Epithelial cell of proximal tubule (primary cell): ENCODE measurements at regions not wholly inside any gene's neighbourhood (a gene's known extent, or its start where the extent isn't known, plus 50 kb on each side); places are given as distances from the start of the nearest gene placed in this dataset.

Experiments used
- DNase-seq: peaks from one replicate; pipeline ENCODE4 v3.0.0-alpha.2; 2011; ENCODE audit warnings: low read depth
- H3K4me3 ChIP-seq: 2 replicates; pipeline ENCODE4 v1.5.1; 2011; ENCODE audit warnings: low read depth, mild to moderate bottlenecking, low read length
- CTCF ChIP-seq: conservative IDR thresholded peaks from 2 replicates; pipeline ENCODE4 v1.5.1; 2012; ENCODE audit warnings: low read depth, mild to moderate bottlenecking, low read length

GRCh38 chr2:45268631-45269030 is 259.4 kb upstream of the SIX2 start:
- no peak for TF ChIP-seq CTCF
- no peak for DNase-seq
- no peak overlapping the region for H3K4me3 ChIP-seq

- no peak for DNase-seq
- TF ChIP-seq CTCF: no peak
- H3K4me3 ChIP-seq: no peak overlapping the region
These were observed 258.0 kb upstream of the SIX2 start for GRCh38 chr2:45267062-45267792.

- no peak overlapping the region for H3K4me3 ChIP-seq
- no peak for DNase-seq
- no peak for TF ChIP-seq CTCF
These were observed 256.1 kb upstream of the SIX2 start for GRCh38 chr2:45265336-45265735.

GRCh38 chr2:45264227-45265225 is 255.3 kb upstream of the SIX2 start:
- no peak for TF ChIP-seq CTCF
- no peak for DNase-seq
- no peak overlapping the region for H3K4me3 ChIP-seq

- TF ChIP-seq CTCF: no peak
- no peak for DNase-seq
- no peak overlapping the region for H3K4me3 ChIP-seq
These were observed 253.9 kb upstream of the SIX2 start for GRCh38 chr2:45263147-45263546.

GRCh38 chr2:45261746-45262145 is 252.5 kb upstream of the SIX2 start:
- no peak for DNase-seq
- TF ChIP-seq CTCF: no peak
- H3K4me3 ChIP-seq: no peak overlapping the region

GRCh38 chr2:45260946-45261345 is 251.7 kb upstream of the SIX2 start:
- no peak for TF ChIP-seq CTCF
- H3K4me3 ChIP-seq: no peak overlapping the region
- DNase-seq: no peak
